ENCODE measurements at regions not wholly inside any gene's neighbourhood (a gene's known extent, or its start where the extent isn't known, plus 50 kb on each side); places are given as distances from the start of the nearest gene placed in this dataset.

- H3K4me3 ChIP-seq, result no peak overlapping the region
- TF ChIP-seq CTCF (IDR thresholded peaks at IDR 0.05) (no peak), POLR2A (IDR thresholded peaks at IDR 0.05) (no peak)
- H3K4me1 ChIP-seq, result no peaks in the 10 kb centered on the region
- no peaks in the 10 kb centered on the region for H3K36me3 ChIP-seq
- no peaks in the 10 kb centered on the region for H3K9me3 ChIP-seq
- no peak for DNase-seq
- no peak overlapping the region for H3K27ac ChIP-seq
- intact Hi-C loops (cut with DNase I; ENCODE audit: low total_unique reads), result no loop called here
- H3K27me3 ChIP-seq, result no peaks in the 10 kb centered on the region
Measured at GRCh38 chr2:103132536-103133217, 370.8 kb downstream of the TMEM182 start.

GRCh38 chr2:103135679-103136078 is 373.8 kb downstream of the TMEM182 start:
- H3K4me3 ChIP-seq, result no peak overlapping the region
- no peak for DNase-seq
- no peaks in the 10 kb centered on the region for H3K9me3 ChIP-seq
- no peaks in the 10 kb centered on the region for H3K27me3 ChIP-seq
- intact Hi-C loops (cut with DNase I; ENCODE audit: low total_unique reads), result no loop called here
- no peak overlapping the region for H3K27ac ChIP-seq
- H3K4me1 ChIP-seq, result no peaks in the 10 kb centered on the region
- no peak for TF ChIP-seq POLR2A (IDR thresholded peaks at IDR 0.05)
- TF ChIP-seq CTCF (IDR thresholded peaks at IDR 0.05), result no peak
- no peaks in the 10 kb centered on the region for H3K36me3 ChIP-seq

GRCh38 chr2:103138123-103138901 is 376.5 kb downstream of the TMEM182 start:
- Histone ChIP-seq H3K4me1 (no peaks in the 10 kb centered on the region), H3K9me3 (no peaks in the 10 kb centered on the region), H3K4me3 (no peak overlapping the region), H3K27ac (no peak overlapping the region), H3K36me3 (no peaks in the 10 kb centered on the region), H3K27me3 (no peaks in the 10 kb centered on the region)
- intact Hi-C loops (cut with DNase I; ENCODE audit: low total_unique reads), result no loop called here
- TF ChIP-seq CTCF (IDR thresholded peaks at IDR 0.05) (no peak), POLR2A (IDR thresholded peaks at IDR 0.05) (no peak)
- no peak for DNase-seq

- no peak for DNase-seq
- no peak overlapping the region for H3K27ac ChIP-seq
- H3K4me1 ChIP-seq, result no peaks in the 10 kb centered on the region
- intact Hi-C loops (cut with DNase I; ENCODE audit: low total_unique reads), result no loop called here
- H3K27me3 ChIP-seq, result no peaks in the 10 kb centered on the region
- H3K36me3 ChIP-seq, result no peaks in the 10 kb centered on the region
- H3K4me3 ChIP-seq, result no peak overlapping the region
- no peak for TF ChIP-seq CTCF (IDR thresholded peaks at IDR 0.05)
- TF ChIP-seq POLR2A (IDR thresholded peaks at IDR 0.05), result no peak
- no peaks in the 10 kb centered on the region for H3K9me3 ChIP-seq
Measured at GRCh38 chr2:103139628-103140268, 377.9 kb downstream of the TMEM182 start.

- Histone ChIP-seq H3K27me3 (no peaks in the 10 kb centered on the region), H3K36me3 (no peaks in the 10 kb centered on the region), H3K9me3 (no peaks in the 10 kb centered on the region), H3K4me3 (no peak overlapping the region), H3K4me1 (no peaks in the 10 kb centered on the region), H3K27ac (no peak overlapping the region)
- intact Hi-C loops (cut with DNase I; ENCODE audit: low total_unique reads), result no loop called here
- DNase-seq, result no peak
- TF ChIP-seq CTCF (IDR thresholded peaks at IDR 0.05) (no peak), POLR2A (IDR thresholded peaks at IDR 0.05) (no peak)
Measured at GRCh38 chr2:103144837-103145236, 383.0 kb downstream of the TMEM182 start.
